Right lobe of liver (tissue), 4 donors: ENCODE measurements at regions not wholly inside any gene's neighbourhood (a gene's known extent, or its start where the extent isn't known, plus 50 kb on each side); places are given as distances from the start of the nearest gene placed in this dataset.

ENCODE experiments used
- CTCF ChIP-seq, 4 donors: fragments of 200-600 bp in 3 of 4; fragments of 450-650 bp in 1 of 4; IDR thresholded peaks; one replicate each; pipeline versions ENCODE4 v1.5.1 to v1.8.0; 2016 to 2022; ENCODE audit warnings: antibody characterized with exemption in 4 of 4, mild to moderate bottlenecking in 2 of 4
- POLR2A ChIP-seq: fragments of 450-650 bp; IDR thresholded peaks from one replicate; pipeline ENCODE4 v1.6.1; 2017; ENCODE audit warnings: antibody characterized with exemption, mild to moderate bottlenecking
- donor health status: DM: no; HTN: no; CAD: no.
- donor health status: DM: no; HTN: no; CAD: no.
- donor health status: DM: no; HTN: yes; CAD: no.

GRCh38 chr9:71571186-71571585 lies 197.1 kb downstream of the CEMIP2 start:
- TF ChIP-seq POLR2A, result no peak
- TF ChIP-seq CTCF (IDR thresholded peaks at IDR 0.05), result no peak
